DOHH2 (cell line): ENCODE measurements at regions not wholly inside any gene's neighbourhood (a gene's known extent, or its start where the extent isn't known, plus 50 kb on each side); places are given as distances from the start of the nearest gene placed in this dataset.

Experiments used
- H3F3A ChIP-seq: fragments of 200-600 bp; sonication (generic), shearing (Covaris generic); 2 replicates; pipeline ENCODE4 v1.6.0; 2016; ENCODE audit warnings: antibody characterized with exemption, mild to moderate bottlenecking; ENCODE audit not compliant: control insufficient read depth, insufficient read depth
- H3K27ac ChIP-seq: fragments of 200-600 bp; sonication (generic); 2 replicates; pipeline ENCODE4 v1.5.1; 2014; ENCODE audit warnings: low read depth, mild to moderate bottlenecking, low read length, moderate library complexity
- H3K27me3 ChIP-seq: fragments of 200-600 bp; sonication (generic); 2 replicates; pipeline ENCODE4 v1.6.1; 2014; ENCODE audit warnings: mild to moderate bottlenecking, low read length, mixed read lengths; ENCODE audit not compliant: control insufficient read depth
- H3K36me3 ChIP-seq: fragments of 200-600 bp; sonication (generic); 2 replicates; pipeline ENCODE4 v1.6.1; 2014; ENCODE audit warnings: mild to moderate bottlenecking, low read length, moderate library complexity, mixed read lengths; ENCODE audit not compliant: control insufficient read depth
- H3K4me1 ChIP-seq: fragments of 200-600 bp; sonication (generic); 2 replicates; pipeline ENCODE4 v1.6.1; 2014; ENCODE audit warnings: mild to moderate bottlenecking, low read length, mixed read lengths; ENCODE audit not compliant: control insufficient read depth
- H3K4me2 ChIP-seq: fragments of 200-600 bp; sonication (generic); 2 replicates; pipeline ENCODE4 v1.6.0; 2014; ENCODE audit warnings: mild to moderate bottlenecking, low read length, moderate library complexity
- H3K4me3 ChIP-seq: fragments of 200-600 bp; sonication (generic); 2 replicates; pipeline ENCODE4 v1.5.1; 2014; ENCODE audit warnings: mild to moderate bottlenecking, low read length, mixed read lengths
- H3K79me2 ChIP-seq: fragments of 200-600 bp; sonication (generic); 2 replicates; pipeline ENCODE4 v1.6.1; 2014; ENCODE audit warnings: mild to moderate bottlenecking, low read length, mixed read lengths; ENCODE audit not compliant: control insufficient read depth
- H3K9me2 ChIP-seq: fragments of 200-600 bp; sonication (generic); replicated peaks from 2 replicates; pipeline ENCODE4 v1.6.1; 2014; ENCODE audit warnings: mild to moderate bottlenecking, low read length, mixed read lengths; ENCODE audit not compliant: control insufficient read depth
- H3K9me3 ChIP-seq: fragments of 200-600 bp; sonication (generic); 2 replicates; pipeline ENCODE4 v1.6.1; 2014; ENCODE audit warnings: antibody characterized with exemption, low read length, mixed read lengths; ENCODE audit not compliant: control insufficient read depth, insufficient read depth
- H4K20me1 ChIP-seq: fragments of 200-600 bp; sonication (generic); 2 replicates; pipeline ENCODE4 v1.6.0; 2014; ENCODE audit warnings: low read depth, mild to moderate bottlenecking, antibody characterized with exemption, low read length, moderate library complexity; ENCODE audit not compliant: control insufficient read depth, insufficient read depth
- CTCF ChIP-seq: fragments of 200-600 bp; sonication (generic); IDR thresholded peaks from one replicate; pipeline ENCODE4 v1.5.1; 2014; ENCODE audit warnings: antibody characterized with exemption, mild to moderate bottlenecking, low read depth, low read length; ENCODE audit not compliant: poor library complexity, severe bottlenecking
- EZH2phosphoT487 ChIP-seq: fragments of 200-600 bp; sonication (generic); IDR thresholded peaks from 2 replicates; pipeline ENCODE4 v1.6.1; 2017; ENCODE audit warnings: borderline replicate concordance, mild to moderate bottlenecking, antibody characterized with exemption, low read length, moderate library complexity, mixed read lengths

DNA sequence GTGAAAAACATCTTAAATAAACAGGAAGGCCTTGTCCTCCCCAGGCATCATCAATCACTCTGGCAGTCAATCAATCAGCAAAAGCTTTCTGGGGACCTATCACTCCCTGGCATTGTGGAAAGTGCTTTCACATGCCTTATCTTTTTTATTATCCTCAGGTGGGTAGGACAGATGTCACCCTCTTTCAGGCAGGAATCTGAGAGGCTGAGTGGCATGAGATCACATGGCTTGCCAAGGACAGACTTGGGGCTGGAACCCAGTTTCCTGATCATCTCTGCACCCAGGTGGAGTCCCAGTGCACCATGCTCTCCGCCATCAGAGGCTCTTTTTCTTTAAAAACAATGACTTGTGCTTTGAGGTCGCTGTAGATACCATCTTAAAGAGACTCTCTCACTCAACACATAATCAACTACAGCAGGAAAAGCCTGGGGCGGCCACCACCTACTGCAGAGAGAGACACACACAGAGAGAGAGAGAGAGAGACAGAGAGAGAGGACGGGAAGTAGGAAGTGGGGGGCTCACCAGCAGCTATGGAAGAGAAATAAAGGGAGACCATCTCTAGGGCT, 282.7 kb downstream of the PTTG2 start:
- no peaks in the 10 kb centered on the region for H3K36me3 ChIP-seq
- H3K9me2 ChIP-seq: no peaks in the 10 kb centered on the region
- H3K27ac ChIP-seq: no peak overlapping the region
- H4K20me1 ChIP-seq: no peaks in the 10 kb centered on the region
- no peaks in the 10 kb centered on the region for H3K79me2 ChIP-seq
- no peaks in the 10 kb centered on the region for H3F3A ChIP-seq
- H3K4me1 ChIP-seq: no peaks in the 10 kb centered on the region
- TF ChIP-seq EZH2phosphoT487 (no peak), CTCF (no peak)
- no peaks in the 10 kb centered on the region for H3K9me3 ChIP-seq
- no peak overlapping the region for H3K4me2 ChIP-seq
- H3K4me3 ChIP-seq: no peak overlapping the region
- no peaks in the 10 kb centered on the region; the same call in 1 of the 2 replicates for H3K27me3 ChIP-seq

DNA sequence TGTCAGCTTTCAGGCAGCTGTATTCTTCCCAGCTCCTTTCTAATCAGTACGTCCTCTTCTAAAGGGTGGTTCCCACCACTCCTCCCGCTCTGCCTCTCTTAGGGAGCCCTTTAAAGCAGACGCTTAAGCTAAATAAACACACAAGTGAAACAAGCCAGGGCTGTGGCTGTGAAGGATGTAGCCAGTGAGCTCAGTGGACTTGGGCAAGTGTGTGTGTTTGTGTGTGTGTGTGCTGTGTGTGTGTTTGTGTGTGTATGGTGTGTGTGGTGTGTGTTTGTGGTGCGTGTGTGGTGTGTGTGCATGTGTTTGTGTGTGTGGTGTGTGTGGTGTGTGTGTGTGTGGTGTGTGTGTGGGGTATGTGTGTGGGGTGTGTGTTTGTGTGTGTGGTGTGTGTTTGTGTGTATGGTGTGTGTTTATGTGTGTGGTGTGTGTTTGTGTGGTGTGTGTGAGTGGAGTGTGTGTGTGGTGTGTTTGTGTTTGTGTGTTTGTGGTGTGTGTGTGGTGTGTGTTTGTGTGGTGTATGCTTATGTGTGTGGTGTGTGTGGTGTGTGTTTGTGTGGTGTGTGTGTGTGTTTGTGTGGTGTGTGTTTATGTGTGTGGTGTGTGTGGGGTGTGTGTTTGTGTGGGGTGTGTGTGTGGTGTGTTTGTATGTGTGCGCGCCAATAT, 283.3 kb downstream of the PTTG2 start:
- H3K9me3 ChIP-seq: no peaks in the 10 kb centered on the region
- H3K27ac ChIP-seq: no peak overlapping the region
- H3K36me3 ChIP-seq: no peaks in the 10 kb centered on the region
- no peaks in the 10 kb centered on the region for H3K79me2 ChIP-seq
- TF ChIP-seq CTCF (no peak), EZH2phosphoT487 (no peak)
- H3K27me3 ChIP-seq: no peaks in the 10 kb centered on the region; the same call in 1 of the 2 replicates
- H3K9me2 ChIP-seq: no peaks in the 10 kb centered on the region
- no peaks in the 10 kb centered on the region for H3K4me1 ChIP-seq
- no peaks in the 10 kb centered on the region for H4K20me1 ChIP-seq
- H3K4me3 ChIP-seq: no peak overlapping the region
- H3K4me2 ChIP-seq: no peak overlapping the region
- H3F3A ChIP-seq: no peaks in the 10 kb centered on the region

- TF ChIP-seq EZH2phosphoT487 (no peak), CTCF (no peak)
- Histone ChIP-seq H4K20me1 (no peaks in the 10 kb centered on the region), H3K79me2 (no peaks in the 10 kb centered on the region), H3K27me3 (no peaks in the 10 kb centered on the region), H3K4me3 (no peak overlapping the region), H3K9me2 (no peaks in the 10 kb centered on the region), H3F3A (no peaks in the 10 kb centered on the region), H3K36me3 (no peaks in the 10 kb centered on the region), H3K4me1 (no peaks in the 10 kb centered on the region), H3K9me3 (peaks cover 5% of the 10 kb centered on the region; the same call in 1 of the 2 replicates), H3K4me2 (no peak overlapping the region), H3K27ac (no peak overlapping the region)
Observed at GRCh38 chr4:38254825-38255224, 294.6 kb downstream of the PTTG2 start.
